ACHN (cell line): ENCODE measurements at regions not wholly inside any gene's neighbourhood (a gene's known extent, or its start where the extent isn't known, plus 50 kb on each side); places are given as distances from the start of the nearest gene placed in this dataset.
A peak's percentile ranks its signal among the peaks of the same experiment; 100 is the strongest.
"Not testable (repeated sequence)": the region's sequence is repeated elsewhere in the genome, so short reads cannot be mapped to it uniquely, and the experiment has no call there.

ENCODE experiments used
- DNase-seq: peaks from one replicate; pipeline ENCODE4 v3.0.0-alpha.2; 2015
- in situ Hi-C: cut with HindIII; loops from 2 replicates; pipeline ENCODE4 v1.10.0; 2017; ENCODE audit warnings: low sequenced_read_pairs, low pct_ligation_motif_present, low pct_unique_long_range_greater_than_20kb

DNA sequence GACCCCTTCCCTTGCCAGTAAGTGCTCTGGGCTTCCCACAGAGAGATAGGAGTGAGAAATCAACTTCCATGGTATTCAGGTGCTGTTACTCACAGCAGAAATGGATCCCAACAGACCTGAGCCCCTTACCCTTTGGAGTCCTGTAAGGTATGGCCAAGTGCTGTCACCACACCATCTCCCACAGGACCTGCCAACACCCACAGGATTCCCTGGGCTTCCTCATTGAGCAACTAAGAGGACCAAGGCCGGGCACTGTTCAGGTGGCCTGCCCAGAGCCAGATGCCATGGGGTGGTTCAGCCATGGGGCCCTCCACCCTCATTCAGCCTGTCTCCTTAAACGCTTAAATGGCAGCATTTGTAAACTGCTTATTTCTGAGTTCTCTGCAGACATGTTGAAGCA, 166.2 kb downstream of the TRIM43 start:
- DNase-seq = no peak
- in situ Hi-C loops = no loop called here

DNA sequence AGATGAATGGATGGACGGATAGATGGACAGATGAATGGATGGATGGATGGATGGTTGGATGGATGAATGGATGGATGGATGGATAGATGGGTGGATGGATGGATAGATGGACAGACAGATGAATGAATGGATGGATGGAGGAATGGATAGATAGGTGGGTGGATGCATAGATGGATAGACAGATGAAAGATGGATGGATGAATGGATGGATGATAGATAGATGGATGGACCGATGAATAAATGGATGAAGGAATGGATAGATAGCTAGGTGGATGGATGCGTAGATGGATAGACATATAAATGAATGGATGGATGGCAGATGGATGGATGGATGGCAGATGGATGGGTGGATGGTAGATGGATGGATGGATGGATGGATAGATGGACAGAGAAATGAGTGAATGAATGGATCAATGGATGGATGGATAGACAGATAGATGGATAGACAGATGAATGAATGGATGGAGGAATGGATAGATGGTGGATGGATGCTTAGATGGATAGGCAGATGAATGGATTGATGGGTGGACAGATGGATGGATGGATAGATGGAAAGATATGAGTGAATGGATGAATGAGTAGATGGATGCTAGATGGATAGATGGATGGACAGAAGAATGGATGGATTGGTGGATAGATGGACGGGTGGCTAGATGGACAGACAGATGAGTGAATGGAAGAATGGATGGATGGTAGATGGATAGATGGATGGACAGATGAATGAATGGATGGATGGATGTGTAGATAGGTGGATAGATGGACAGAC, 167.9 kb downstream of the TRIM43 start:
- in situ Hi-C loops = no loop called here
- DNase-seq = no peak

- in situ Hi-C loops = no loop called here
- DNase-seq = peak; percentile 67
Observed at GRCh38 chr2:95760806-95761525, 169.2 kb downstream of the TRIM43 start.

DNA sequence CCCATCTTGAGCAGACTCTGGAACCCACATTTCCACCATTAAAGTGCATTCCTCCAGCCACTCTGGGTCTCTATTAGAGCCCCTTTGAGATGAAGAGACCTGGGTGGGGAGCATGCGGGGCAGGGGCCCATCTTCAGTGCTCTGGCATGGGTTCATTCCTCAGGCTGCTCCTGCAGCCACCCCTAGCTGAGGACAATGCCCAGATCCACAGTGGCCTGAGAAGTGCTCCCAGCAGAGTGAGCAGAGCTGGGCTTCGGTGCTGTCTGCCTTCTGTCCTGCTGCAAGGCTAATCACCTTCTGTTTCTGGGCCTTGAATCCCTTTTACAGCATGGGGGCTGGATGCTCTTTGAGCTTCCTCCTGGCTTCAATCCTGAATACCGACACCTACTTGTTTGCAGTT, 169.8 kb downstream of the TRIM43 start:
- no peak for DNase-seq
- in situ Hi-C loops = no loop called here

DNA sequence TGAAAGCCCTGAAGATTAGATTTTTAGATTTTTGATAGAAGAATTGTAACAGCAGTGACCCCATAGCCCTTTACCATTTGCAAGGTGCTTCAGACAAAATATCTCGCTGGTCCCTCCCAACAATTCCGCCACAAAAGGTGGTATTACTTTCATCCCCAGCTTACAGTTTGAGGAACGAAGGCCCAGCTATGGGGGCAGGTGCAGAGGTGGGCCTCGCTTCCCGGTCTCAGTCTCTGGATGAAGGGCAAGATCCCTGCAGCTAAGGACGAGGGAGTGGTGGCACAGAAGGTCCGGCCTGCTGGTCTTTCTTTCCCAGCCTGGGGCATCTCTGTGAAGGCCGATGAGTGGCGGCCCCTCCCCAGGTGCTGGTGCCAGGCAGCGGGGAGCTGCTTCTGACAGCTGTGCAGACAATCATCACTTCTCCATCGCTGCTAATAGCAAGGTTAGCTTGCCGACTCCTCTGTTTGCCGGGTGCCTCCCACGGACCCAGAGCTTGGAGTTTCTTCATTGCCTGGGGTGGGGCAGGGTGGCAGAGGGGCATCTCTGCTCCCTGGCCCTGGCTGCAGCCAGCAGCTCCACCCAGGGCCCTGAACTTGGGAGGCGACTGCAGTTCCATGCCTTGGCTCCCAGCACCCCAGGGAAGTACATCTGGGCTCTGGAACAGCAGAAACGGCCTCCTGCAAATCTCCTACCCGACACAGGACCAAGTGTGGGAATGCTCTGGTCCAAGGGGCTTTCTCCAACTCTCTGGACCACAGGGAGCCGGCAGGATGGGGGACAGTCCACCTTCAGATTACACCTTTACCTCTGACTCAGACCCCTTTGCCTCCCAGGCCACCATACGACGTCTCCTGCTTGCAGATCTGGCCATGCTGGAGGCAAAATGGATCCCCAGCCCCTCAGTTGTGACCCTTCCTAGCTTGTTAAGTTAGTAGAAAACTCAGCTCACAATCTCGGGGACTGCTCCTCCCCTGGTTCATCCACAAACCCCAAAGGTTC, 170.5 kb downstream of the TRIM43 start:
- DNase-seq, in situ Hi-C loops: not testable (repeated sequence)

DNA sequence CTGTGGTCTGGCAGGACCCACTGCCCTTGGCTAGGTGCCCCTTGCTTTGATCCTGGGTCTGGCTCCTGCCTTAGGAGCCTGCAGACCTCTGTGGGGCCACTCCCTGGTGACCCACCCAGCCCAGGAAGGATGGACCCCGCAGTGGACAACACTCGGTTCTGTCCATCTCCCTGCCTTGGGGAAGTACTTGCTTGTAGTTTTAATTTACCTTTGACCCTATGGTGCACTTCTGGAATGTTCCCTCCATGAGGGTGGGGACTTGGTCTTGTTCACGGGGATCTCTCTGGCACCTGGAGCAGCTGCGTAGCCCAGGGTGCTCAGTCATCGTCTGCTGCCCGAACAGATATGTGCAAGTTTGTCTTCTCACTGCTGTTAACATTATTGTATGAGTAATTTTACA, 171.3 kb downstream of the TRIM43 start:
- in situ Hi-C loops, DNase-seq: not testable (repeated sequence)

GRCh38 chr2:95764966-95765365, 173.2 kb downstream of the TRIM43 start:
- in situ Hi-C loops, DNase-seq: not testable (repeated sequence)

- DNase-seq, in situ Hi-C loops: not testable (repeated sequence)
Observed at GRCh38 chr2:95765925-95766910, 174.4 kb downstream of the TRIM43 start.

- in situ Hi-C loops, DNase-seq: not testable (repeated sequence)
Observed at GRCh38 chr2:95767531-95767930, 175.7 kb downstream of the TRIM43 start.

GRCh38 chr2:95767950-95768349, 176.1 kb downstream of the TRIM43 start:
- DNase-seq = not testable (repeated sequence)

GRCh38 chr2:95769256-95769655, 177.5 kb downstream of the TRIM43 start:
- DNase-seq, in situ Hi-C loops: not testable (repeated sequence)

More at GRCh38 chr2:95767950-95768349, 176.1 kb downstream of the TRIM43 start:
- in situ Hi-C loops = not testable (repeated sequence)

GRCh38 chr2:95770726-95771125, 178.9 kb downstream of the TRIM43 start:
- DNase-seq, in situ Hi-C loops: not testable (repeated sequence)

DNA sequence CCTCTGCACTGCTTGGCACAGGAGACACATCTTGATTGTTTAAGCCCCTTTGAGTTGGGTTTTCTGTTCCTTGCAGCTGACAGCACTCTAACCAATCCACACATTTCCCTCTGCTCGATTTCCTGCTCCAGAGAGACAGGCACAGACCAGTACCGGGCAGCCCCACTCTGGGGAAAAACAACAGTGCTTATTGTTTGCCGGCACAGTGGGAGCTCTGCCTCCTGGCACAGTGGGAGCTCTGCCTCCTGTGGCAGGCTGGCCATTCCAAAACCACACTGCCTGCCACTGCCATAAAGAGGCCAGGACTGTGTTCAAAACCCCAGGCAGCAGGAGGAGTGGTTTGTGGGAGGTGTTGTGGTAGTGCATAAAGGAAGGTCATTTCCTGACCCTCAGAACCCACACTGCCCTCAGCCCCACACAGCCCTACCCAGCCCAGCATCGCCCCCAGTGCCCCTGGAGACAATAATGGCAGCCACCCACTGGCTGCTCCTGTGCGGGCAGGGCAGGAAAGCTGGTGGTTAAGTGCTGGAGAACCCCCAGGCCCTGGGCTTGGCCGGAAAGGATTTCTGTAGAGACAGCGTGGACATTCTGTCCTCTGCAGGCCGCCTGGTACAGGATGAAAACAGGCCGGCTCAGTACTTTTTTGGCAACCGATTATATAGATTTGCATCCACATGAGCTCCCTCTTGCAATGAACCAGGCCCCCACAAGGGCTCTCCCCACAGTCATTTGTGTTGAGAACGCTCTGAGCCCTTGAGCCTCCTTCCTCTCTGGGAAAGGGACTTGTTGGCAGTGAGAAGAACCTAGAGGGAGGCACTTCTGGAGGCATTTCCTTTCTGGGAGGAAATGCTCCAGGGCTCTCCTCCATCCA, 182.8 kb downstream of the TRIM43 start:
- DNase-seq, in situ Hi-C loops: not testable (repeated sequence)

DNA sequence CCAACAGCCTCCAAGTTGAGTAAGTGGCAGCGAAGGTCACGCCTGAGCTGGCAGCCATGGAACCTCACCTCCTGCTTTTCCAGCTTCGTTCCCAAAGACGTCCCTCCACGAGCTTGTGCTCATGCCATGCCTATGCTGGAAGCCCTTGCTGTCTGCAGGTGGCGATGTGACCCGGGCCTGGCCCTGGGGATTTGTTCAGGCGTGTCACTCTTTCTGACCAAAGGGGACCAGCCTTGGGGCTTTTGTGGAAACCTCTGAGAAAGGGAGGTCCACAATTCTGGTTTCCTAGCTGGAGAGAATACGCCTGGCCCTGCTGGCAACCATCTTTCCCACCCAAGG, 183.4 kb downstream of the TRIM43 start:
- in situ Hi-C loops = not testable (repeated sequence)

More for the DNA sequence above, 183.4 kb downstream of the TRIM43 start:
- DNase-seq = not testable (repeated sequence)
